ENCODE measurements at regions not wholly inside any gene's neighbourhood (a gene's known extent, or its start where the extent isn't known, plus 50 kb on each side); places are given as distances from the start of the nearest gene placed in this dataset.
"Not testable (repeated sequence)": the region's sequence is repeated elsewhere in the genome, so short reads cannot be mapped to it uniquely, and the experiment has no call there.

- DNase-seq: not testable (repeated sequence)
Measured at GRCh38 chr5:27439383-27439782, 401.0 kb upstream of the CDH9 start.

- no peak for DNase-seq
Measured at GRCh38 chr5:27437594-27438200, 399.3 kb upstream of the CDH9 start.

GRCh38 chr5:27434335-27434734 lies 395.9 kb upstream of the CDH9 start:
- DNase-seq: no peak

- no peak for DNase-seq
Measured at GRCh38 chr5:27414099-27414498, 375.7 kb upstream of the CDH9 start.

- no peak for DNase-seq
Measured at GRCh38 chr5:27412384-27412783, 374.0 kb upstream of the CDH9 start.

- no peak for DNase-seq
Measured at GRCh38 chr5:27406020-27406419, 367.6 kb upstream of the CDH9 start.

GRCh38 chr5:27403243-27403882 lies 365.0 kb upstream of the CDH9 start:
- no peak for DNase-seq

GRCh38 chr5:27402828-27403227 lies 364.4 kb upstream of the CDH9 start:
- DNase-seq: no peak

GRCh38 chr5:27396998-27397397 lies 358.6 kb upstream of the CDH9 start:
- DNase-seq: no peak

- DNase-seq: no peak
Measured at GRCh38 chr5:27392716-27393115, 354.3 kb upstream of the CDH9 start.

GRCh38 chr5:27389696-27390095 lies 351.3 kb upstream of the CDH9 start:
- DNase-seq: no peak

- no peak for DNase-seq
Measured at GRCh38 chr5:27388755-27389154, 350.4 kb upstream of the CDH9 start.

- DNase-seq: no peak
Measured at GRCh38 chr5:27387535-27388073, 349.2 kb upstream of the CDH9 start.

GRCh38 chr5:27381686-27382085 lies 343.3 kb upstream of the CDH9 start:
- DNase-seq: no peak

GRCh38 chr5:27377626-27378025 lies 339.2 kb upstream of the CDH9 start:
- no peak for DNase-seq

GRCh38 chr5:27353970-27354369 lies 315.6 kb upstream of the CDH9 start:
- no peak for DNase-seq

GRCh38 chr5:27353540-27353939 lies 315.2 kb upstream of the CDH9 start:
- no peak for DNase-seq

- DNase-seq: no peak
Measured at GRCh38 chr5:27341342-27341741, 303.0 kb upstream of the CDH9 start.

GRCh38 chr5:27336817-27337216 lies 298.4 kb upstream of the CDH9 start:
- no peak for DNase-seq

- no peak for DNase-seq
Measured at GRCh38 chr5:27328480-27328879, 290.1 kb upstream of the CDH9 start.

- no peak for DNase-seq
Measured at GRCh38 chr5:27325513-27325912, 287.1 kb upstream of the CDH9 start.

- no peak for DNase-seq
Measured at GRCh38 chr5:27318701-27319100, 280.3 kb upstream of the CDH9 start.

- DNase-seq: no peak
Measured at GRCh38 chr5:27316271-27316650, 277.9 kb upstream of the CDH9 start.

- no peak for DNase-seq
Measured at GRCh38 chr5:27315363-27316270, 277.2 kb upstream of the CDH9 start.

All from T-helper 1 cell (primary cell).